MM.1S (cell line): ENCODE measurements at regions not wholly inside any gene's neighbourhood (a gene's known extent, or its start where the extent isn't known, plus 50 kb on each side); places are given as distances from the start of the nearest gene placed in this dataset.

Source experiments
- DNase-seq: peaks from one replicate; pipeline ENCODE4 v3.0.0-alpha.2; 2015
- H2AFZ ChIP-seq: fragments of 300-600 bp; sonication (generic); 2 replicates; pipeline ENCODE4 v1.6.0; 2016; ENCODE audit warnings: antibody characterized with exemption, low read length
- H3F3A ChIP-seq: fragments of 300-600 bp; sonication (generic); 2 replicates; pipeline ENCODE4 v1.6.1; 2016; ENCODE audit warnings: mild to moderate bottlenecking, antibody characterized with exemption, low read length, moderate library complexity, mixed read lengths; ENCODE audit not compliant: insufficient read depth
- H3K27ac ChIP-seq: fragments of 300-600 bp; sonication (generic); 2 replicates; pipeline ENCODE4 v1.5.1; 2016; ENCODE audit warnings: mild to moderate bottlenecking, low read length
- H3K27me3 ChIP-seq: fragments of 300-600 bp; sonication (generic); replicated peaks from 2 replicates; pipeline ENCODE4 v1.6.0; 2016; ENCODE audit warnings: low read length; ENCODE audit not compliant: insufficient read depth
- H3K36me3 ChIP-seq: fragments of 300-600 bp; sonication (generic); replicated peaks from 2 replicates; pipeline ENCODE4 v1.6.1; 2016; ENCODE audit warnings: mild to moderate bottlenecking, low read length, mixed read lengths; ENCODE audit not compliant: insufficient read depth
- H3K4me1 ChIP-seq: fragments of 300-600 bp; sonication (generic); 2 replicates; pipeline ENCODE4 v1.6.1; 2016; ENCODE audit warnings: low read length, mixed read lengths
- H3K4me2 ChIP-seq: fragments of 300-600 bp; sonication (generic); 2 replicates; pipeline ENCODE4 v1.6.0; 2016; ENCODE audit warnings: low read depth, low read length
- H3K4me3 ChIP-seq: fragments of 300-600 bp; sonication (generic); 2 replicates; pipeline ENCODE4 v1.5.1; 2016; ENCODE audit warnings: low read length, mixed read lengths
- H3K79me2 ChIP-seq: fragments of 300-600 bp; sonication (generic); 2 replicates; pipeline ENCODE4 v1.6.1; 2016; ENCODE audit warnings: mixed run types, low read length, mixed read lengths
- H3K9ac ChIP-seq: fragments of 300-600 bp; sonication (generic); 2 replicates; pipeline ENCODE4 v1.6.1; 2016; ENCODE audit warnings: low read length, mixed read lengths
- H3K9me2 ChIP-seq: fragments of 300-600 bp; sonication (generic); replicated peaks from 2 replicates; pipeline ENCODE4 v1.6.1; 2016; ENCODE audit warnings: mild to moderate bottlenecking, low read length, mixed read lengths; ENCODE audit not compliant: insufficient read depth
- H3K9me3 ChIP-seq: fragments of 300-600 bp; sonication (generic); replicated peaks from 2 replicates; pipeline ENCODE4 v1.6.1; 2016; ENCODE audit warnings: mild to moderate bottlenecking, low read length, mixed read lengths; ENCODE audit not compliant: insufficient read depth
- H4K20me1 ChIP-seq: fragments of 300-600 bp; sonication (generic); 2 replicates; pipeline ENCODE4 v1.6.1; 2016; ENCODE audit warnings: mild to moderate bottlenecking, low read length, moderate library complexity, mixed read lengths; ENCODE audit not compliant: insufficient read depth
- CTCF ChIP-seq: fragments of 300-600 bp; sonication (generic); IDR thresholded peaks from 2 replicates; pipeline ENCODE4 v1.5.1; 2016; ENCODE audit warnings: antibody characterized with exemption, low read length, mixed read lengths
- EZH2 ChIP-seq: fragments of 300-600 bp; sonication (generic); optimal IDR thresholded peaks from 2 replicates; pipeline ENCODE3; 2017; ENCODE audit warnings: low read depth, mild to moderate bottlenecking, antibody characterized with exemption, low read length, mixed read lengths
- EZH2phosphoT487 ChIP-seq: fragments of 300-600 bp; sonication (generic); IDR thresholded peaks from 2 replicates; pipeline ENCODE4 v1.6.1; 2018; ENCODE audit warnings: antibody characterized with exemption, low read length

GRCh38 chr1:10860682-10861081, 64.2 kb upstream of the CASZ1 start:
- TF ChIP-seq EZH2 (no peak), CTCF (no peak), EZH2phosphoT487 (no peak)
- Histone ChIP-seq H3F3A (no peaks in the 10 kb centered on the region), H3K9me2 (no peaks in the 10 kb centered on the region), H3K9me3 (no peaks in the 10 kb centered on the region), H4K20me1 (no peaks in the 10 kb centered on the region), H3K79me2 (no peaks in the 10 kb centered on the region), H3K36me3 (no peaks in the 10 kb centered on the region), H3K9ac (no peak overlapping the region), H2AFZ (no peak overlapping the region), H3K4me3 (no peak overlapping the region), H3K27ac (no peak overlapping the region), H3K4me1 (no peaks in the 10 kb centered on the region), H3K27me3 (peaks cover 100% of the 10 kb centered on the region), H3K4me2 (no peak overlapping the region)
- no peak for DNase-seq

DNA sequence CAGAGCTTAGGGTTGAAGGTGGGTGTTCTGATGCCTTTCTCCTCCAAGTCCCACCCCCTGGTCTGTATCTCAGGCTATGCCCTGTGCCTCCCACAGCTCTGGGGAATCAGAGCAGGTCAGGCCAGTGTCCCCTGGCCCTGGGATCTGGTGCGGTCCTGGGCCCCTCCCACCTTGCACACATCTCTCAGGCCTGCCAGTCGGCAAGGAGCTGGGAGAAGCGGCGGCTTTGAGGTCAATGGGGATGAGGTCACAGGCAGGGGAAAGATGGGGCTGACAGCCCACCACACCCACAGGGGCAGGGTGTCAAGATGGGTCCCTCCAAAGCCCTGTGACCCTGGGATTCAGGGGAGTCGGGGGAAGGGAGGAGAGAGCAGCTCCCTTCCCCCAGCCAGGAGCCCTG, 65.4 kb upstream of the CASZ1 start:
- H3K4me2 ChIP-seq = no peak overlapping the region
- H3K27ac ChIP-seq = no peak overlapping the region
- H2AFZ ChIP-seq = no peak overlapping the region
- H3K9me2 ChIP-seq = no peaks in the 10 kb centered on the region
- H3K27me3 ChIP-seq = peaks cover 99% of the 10 kb centered on the region
- no peaks in the 10 kb centered on the region for H3K4me1 ChIP-seq
- no peak overlapping the region for H3K9ac ChIP-seq
- DNase-seq = no peak
- H3K9me3 ChIP-seq = no peaks in the 10 kb centered on the region
- H3K79me2 ChIP-seq = no peaks in the 10 kb centered on the region
- no peaks in the 10 kb centered on the region for H3F3A ChIP-seq
- H3K4me3 ChIP-seq = no peak overlapping the region
- no peaks in the 10 kb centered on the region for H3K36me3 ChIP-seq
- H4K20me1 ChIP-seq = no peaks in the 10 kb centered on the region
- TF ChIP-seq CTCF (no peak), EZH2phosphoT487 (no peak), EZH2 (no peak)

DNA sequence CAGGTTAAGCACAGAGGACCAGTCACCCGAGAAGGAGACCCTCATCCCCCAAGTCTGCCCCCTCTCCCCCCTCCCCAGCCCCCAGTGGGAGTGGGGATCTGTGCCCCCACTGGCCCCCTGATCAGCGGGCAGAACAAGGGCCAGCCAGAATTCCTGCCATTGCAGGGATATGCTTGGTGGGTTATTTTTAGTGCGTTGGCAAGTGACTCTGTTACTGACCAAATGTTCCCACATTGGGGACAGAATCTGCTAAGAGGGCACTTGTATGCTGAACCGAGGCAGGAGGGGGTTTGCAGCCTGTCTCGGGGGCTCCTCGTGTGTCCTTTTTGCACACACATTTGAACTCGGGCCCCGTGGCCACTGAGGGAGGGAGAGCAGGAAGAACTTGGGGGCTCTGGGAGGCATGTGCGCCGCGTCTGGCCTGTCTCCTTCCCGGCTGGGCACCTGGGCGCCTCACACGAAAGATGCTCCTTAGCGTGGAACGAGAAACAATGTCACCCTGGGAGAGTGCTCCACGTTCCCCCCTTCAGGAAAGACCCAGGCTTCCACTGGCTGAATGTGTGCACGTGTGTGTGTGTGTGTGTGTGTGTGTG, 66.4 kb upstream of the CASZ1 start:
- no peaks in the 10 kb centered on the region for H3F3A ChIP-seq
- no peaks in the 10 kb centered on the region for H3K4me1 ChIP-seq
- peaks cover 96% of the 10 kb centered on the region for H3K27me3 ChIP-seq
- TF ChIP-seq CTCF (no peak), EZH2phosphoT487 (no peak), EZH2 (no peak)
- H3K27ac ChIP-seq = no peak overlapping the region
- no peak overlapping the region for H3K4me2 ChIP-seq
- H3K9me3 ChIP-seq = no peaks in the 10 kb centered on the region
- DNase-seq = no peak
- no peaks in the 10 kb centered on the region for H3K9me2 ChIP-seq
- no peaks in the 10 kb centered on the region for H4K20me1 ChIP-seq
- H3K79me2 ChIP-seq = no peaks in the 10 kb centered on the region
- H3K36me3 ChIP-seq = no peaks in the 10 kb centered on the region
- H2AFZ ChIP-seq = no peak overlapping the region
- no peak overlapping the region for H3K9ac ChIP-seq
- no peak overlapping the region for H3K4me3 ChIP-seq
